Right lobe of liver (tissue), 4 donors: ENCODE measurements at regions not wholly inside any gene's neighbourhood (a gene's known extent, or its start where the extent isn't known, plus 50 kb on each side); places are given as distances from the start of the nearest gene placed in this dataset.

Source experiments
- POLR2A ChIP-seq: fragments of 450-650 bp; IDR thresholded peaks from one replicate; pipeline ENCODE4 v1.6.1; 2017; ENCODE audit warnings: antibody characterized with exemption, mild to moderate bottlenecking
- TF ChIP-seq, protein P1 (sequence below), 4 donors: fragments of 200-600 bp in 3 of 4; fragments of 450-650 bp in 1 of 4; IDR thresholded peaks; one replicate each; pipeline versions ENCODE4 v1.5.1 to v1.8.0; 2016 to 2022; ENCODE audit warnings: antibody characterized with exemption in 4 of 4, mild to moderate bottlenecking in 2 of 4
- donor health status: DM: no; HTN: no; CAD: no.
- donor health status: DM: no; HTN: no; CAD: no.
- donor health status: DM: no; HTN: yes; CAD: no.

GRCh38 chr6:113655761-113656160 lies 201.4 kb upstream of the MARCKS start:
- TF ChIP-seq, protein P1, sequence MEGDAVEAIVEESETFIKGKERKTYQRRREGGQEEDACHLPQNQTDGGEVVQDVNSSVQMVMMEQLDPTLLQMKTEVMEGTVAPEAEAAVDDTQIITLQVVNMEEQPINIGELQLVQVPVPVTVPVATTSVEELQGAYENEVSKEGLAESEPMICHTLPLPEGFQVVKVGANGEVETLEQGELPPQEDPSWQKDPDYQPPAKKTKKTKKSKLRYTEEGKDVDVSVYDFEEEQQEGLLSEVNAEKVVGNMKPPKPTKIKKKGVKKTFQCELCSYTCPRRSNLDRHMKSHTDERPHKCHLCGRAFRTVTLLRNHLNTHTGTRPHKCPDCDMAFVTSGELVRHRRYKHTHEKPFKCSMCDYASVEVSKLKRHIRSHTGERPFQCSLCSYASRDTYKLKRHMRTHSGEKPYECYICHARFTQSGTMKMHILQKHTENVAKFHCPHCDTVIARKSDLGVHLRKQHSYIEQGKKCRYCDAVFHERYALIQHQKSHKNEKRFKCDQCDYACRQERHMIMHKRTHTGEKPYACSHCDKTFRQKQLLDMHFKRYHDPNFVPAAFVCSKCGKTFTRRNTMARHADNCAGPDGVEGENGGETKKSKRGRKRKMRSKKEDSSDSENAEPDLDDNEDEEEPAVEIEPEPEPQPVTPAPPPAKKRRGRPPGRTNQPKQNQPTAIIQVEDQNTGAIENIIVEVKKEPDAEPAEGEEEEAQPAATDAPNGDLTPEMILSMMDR (IDR thresholded peaks at IDR 0.05), result no peak
- TF ChIP-seq POLR2A, result no peak
